ENCODE measurements at regions not wholly inside any gene's neighbourhood (a gene's known extent, or its start where the extent isn't known, plus 50 kb on each side); places are given as distances from the start of the nearest gene placed in this dataset.

DNA sequence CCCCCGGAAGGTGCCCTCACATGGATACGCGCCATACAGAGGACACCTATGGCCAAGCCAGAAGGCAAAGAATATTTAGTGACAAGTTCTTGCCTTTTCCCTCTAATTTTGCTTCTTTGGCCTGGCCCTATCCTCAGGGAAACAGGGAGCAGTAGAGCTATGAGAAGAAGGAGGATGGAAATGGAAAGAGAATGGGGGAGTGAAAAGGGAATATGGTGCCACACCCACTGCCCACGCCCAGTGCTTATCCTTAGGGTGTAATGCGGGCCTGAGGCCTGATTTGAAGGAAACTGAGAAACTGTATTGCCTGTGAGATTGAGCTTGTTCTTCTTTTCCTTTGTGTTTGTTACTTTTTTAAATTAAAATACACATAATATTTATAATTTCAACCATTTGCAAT, 255.1 kb downstream of the HS3ST3A1 start:
- Histone ChIP-seq H3K9me2 (ENCODE audit: insufficient read depth) (no peaks in the 10 kb centered on the region; the same call in 1 of the 2 replicates), H4K20me1 (replicated peaks; ENCODE audit: insufficient read depth) (no peaks in the 10 kb centered on the region), H3K79me2 (replicated peaks; ENCODE audit: insufficient read depth) (no peaks in the 10 kb centered on the region), H3K27me3 (ENCODE audit: insufficient read depth) (no peaks in the 10 kb centered on the region), H3K4me1 (ENCODE audit: insufficient read depth) (peaks cover 7% of the 10 kb centered on the region; the same call in 1 of the 2 replicates), H3K27ac (ENCODE audit: low read depth) (no peak overlapping the region), H2AFZ (no peak overlapping the region), H3K4me3 (no peak overlapping the region), H3F3A (replicated peaks; ENCODE audit: low read depth) (no peaks in the 10 kb centered on the region), H3K4me2 (0 out of 2 replicates have a peak overlapping the region, but pooled peaks have one; percentile 30), H3K36me3 (ENCODE audit: insufficient read depth) (no peaks in the 10 kb centered on the region)
- no peak for DNase-seq (ENCODE audit: low spot score)
- ATAC-seq = no peak; the same call in 2 of the 3 replicates
- peaks cover 13% of the 10 kb centered on the region for H3K9me3 Mint-ChIP-seq
- peaks cover 6% of the 10 kb centered on the region; the same call in 2 of the 3 replicates for H3K36me3 Mint-ChIP-seq (ENCODE audit: low read depth)
- peaks cover 13% of the 10 kb centered on the region for H3K4me1 Mint-ChIP-seq
- no peak overlapping the region for H3K27ac Mint-ChIP-seq
- H3K4me3 Mint-ChIP-seq = no peak overlapping the region
- peaks cover 7% of the 10 kb centered on the region for H3K27me3 Mint-ChIP-seq (ENCODE audit: insufficient read depth, low read depth, poor library complexity)
- TF ChIP-seq EZH2phosphoT487 (IDR thresholded peaks at IDR 0.05; ENCODE audit: unreplicated experiment) = no peak
- no peak for TF ChIP-seq CREB1 (CRISPR knock-in tag; IDR thresholded peaks at IDR 0.05; ENCODE audit: low read depth)
- no peak for TF ChIP-seq EZH2 (IDR thresholded peaks at IDR 0.05; ENCODE audit: low read depth, unreplicated experiment)
- TF ChIP-seq, protein P1, sequence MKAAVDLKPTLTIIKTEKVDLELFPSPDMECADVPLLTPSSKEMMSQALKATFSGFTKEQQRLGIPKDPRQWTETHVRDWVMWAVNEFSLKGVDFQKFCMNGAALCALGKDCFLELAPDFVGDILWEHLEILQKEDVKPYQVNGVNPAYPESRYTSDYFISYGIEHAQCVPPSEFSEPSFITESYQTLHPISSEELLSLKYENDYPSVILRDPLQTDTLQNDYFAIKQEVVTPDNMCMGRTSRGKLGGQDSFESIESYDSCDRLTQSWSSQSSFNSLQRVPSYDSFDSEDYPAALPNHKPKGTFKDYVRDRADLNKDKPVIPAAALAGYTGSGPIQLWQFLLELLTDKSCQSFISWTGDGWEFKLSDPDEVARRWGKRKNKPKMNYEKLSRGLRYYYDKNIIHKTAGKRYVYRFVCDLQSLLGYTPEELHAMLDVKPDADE (IDR thresholded peaks at IDR 0.05) = no peak
- no peak for TF ChIP-seq JUNB (IDR thresholded peaks at IDR 0.05; ENCODE audit: unreplicated experiment)
- TF ChIP-seq, protein P2, sequence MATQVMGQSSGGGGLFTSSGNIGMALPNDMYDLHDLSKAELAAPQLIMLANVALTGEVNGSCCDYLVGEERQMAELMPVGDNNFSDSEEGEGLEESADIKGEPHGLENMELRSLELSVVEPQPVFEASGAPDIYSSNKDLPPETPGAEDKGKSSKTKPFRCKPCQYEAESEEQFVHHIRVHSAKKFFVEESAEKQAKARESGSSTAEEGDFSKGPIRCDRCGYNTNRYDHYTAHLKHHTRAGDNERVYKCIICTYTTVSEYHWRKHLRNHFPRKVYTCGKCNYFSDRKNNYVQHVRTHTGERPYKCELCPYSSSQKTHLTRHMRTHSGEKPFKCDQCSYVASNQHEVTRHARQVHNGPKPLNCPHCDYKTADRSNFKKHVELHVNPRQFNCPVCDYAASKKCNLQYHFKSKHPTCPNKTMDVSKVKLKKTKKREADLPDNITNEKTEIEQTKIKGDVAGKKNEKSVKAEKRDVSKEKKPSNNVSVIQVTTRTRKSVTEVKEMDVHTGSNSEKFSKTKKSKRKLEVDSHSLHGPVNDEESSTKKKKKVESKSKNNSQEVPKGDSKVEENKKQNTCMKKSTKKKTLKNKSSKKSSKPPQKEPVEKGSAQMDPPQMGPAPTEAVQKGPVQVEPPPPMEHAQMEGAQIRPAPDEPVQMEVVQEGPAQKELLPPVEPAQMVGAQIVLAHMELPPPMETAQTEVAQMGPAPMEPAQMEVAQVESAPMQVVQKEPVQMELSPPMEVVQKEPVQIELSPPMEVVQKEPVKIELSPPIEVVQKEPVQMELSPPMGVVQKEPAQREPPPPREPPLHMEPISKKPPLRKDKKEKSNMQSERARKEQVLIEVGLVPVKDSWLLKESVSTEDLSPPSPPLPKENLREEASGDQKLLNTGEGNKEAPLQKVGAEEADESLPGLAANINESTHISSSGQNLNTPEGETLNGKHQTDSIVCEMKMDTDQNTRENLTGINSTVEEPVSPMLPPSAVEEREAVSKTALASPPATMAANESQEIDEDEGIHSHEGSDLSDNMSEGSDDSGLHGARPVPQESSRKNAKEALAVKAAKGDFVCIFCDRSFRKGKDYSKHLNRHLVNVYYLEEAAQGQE (IDR thresholded peaks at IDR 0.05; ENCODE audit: unreplicated experiment) = no peak
- no peak for TF ChIP-seq NANOG (IDR thresholded peaks at IDR 0.05; ENCODE audit: borderline replicate concordance)
- no peak for TF ChIP-seq ZNF331 (CRISPR knock-in tag; IDR thresholded peaks at IDR 0.05; ENCODE audit: low read depth)
- TF ChIP-seq, protein P3, sequence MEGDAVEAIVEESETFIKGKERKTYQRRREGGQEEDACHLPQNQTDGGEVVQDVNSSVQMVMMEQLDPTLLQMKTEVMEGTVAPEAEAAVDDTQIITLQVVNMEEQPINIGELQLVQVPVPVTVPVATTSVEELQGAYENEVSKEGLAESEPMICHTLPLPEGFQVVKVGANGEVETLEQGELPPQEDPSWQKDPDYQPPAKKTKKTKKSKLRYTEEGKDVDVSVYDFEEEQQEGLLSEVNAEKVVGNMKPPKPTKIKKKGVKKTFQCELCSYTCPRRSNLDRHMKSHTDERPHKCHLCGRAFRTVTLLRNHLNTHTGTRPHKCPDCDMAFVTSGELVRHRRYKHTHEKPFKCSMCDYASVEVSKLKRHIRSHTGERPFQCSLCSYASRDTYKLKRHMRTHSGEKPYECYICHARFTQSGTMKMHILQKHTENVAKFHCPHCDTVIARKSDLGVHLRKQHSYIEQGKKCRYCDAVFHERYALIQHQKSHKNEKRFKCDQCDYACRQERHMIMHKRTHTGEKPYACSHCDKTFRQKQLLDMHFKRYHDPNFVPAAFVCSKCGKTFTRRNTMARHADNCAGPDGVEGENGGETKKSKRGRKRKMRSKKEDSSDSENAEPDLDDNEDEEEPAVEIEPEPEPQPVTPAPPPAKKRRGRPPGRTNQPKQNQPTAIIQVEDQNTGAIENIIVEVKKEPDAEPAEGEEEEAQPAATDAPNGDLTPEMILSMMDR (conservative IDR thresholded peaks at IDR 0.05; ENCODE audit: low read depth in 2 of 2) = no peak
- no peak for TF ChIP-seq ZNF114 (CRISPR knock-in tag; IDR thresholded peaks at IDR 0.05)
- no peak for TF ChIP-seq POLR2AphosphoS5 (IDR thresholded peaks at IDR 0.05; ENCODE audit: low read depth)
- TF ChIP-seq, protein P4, sequence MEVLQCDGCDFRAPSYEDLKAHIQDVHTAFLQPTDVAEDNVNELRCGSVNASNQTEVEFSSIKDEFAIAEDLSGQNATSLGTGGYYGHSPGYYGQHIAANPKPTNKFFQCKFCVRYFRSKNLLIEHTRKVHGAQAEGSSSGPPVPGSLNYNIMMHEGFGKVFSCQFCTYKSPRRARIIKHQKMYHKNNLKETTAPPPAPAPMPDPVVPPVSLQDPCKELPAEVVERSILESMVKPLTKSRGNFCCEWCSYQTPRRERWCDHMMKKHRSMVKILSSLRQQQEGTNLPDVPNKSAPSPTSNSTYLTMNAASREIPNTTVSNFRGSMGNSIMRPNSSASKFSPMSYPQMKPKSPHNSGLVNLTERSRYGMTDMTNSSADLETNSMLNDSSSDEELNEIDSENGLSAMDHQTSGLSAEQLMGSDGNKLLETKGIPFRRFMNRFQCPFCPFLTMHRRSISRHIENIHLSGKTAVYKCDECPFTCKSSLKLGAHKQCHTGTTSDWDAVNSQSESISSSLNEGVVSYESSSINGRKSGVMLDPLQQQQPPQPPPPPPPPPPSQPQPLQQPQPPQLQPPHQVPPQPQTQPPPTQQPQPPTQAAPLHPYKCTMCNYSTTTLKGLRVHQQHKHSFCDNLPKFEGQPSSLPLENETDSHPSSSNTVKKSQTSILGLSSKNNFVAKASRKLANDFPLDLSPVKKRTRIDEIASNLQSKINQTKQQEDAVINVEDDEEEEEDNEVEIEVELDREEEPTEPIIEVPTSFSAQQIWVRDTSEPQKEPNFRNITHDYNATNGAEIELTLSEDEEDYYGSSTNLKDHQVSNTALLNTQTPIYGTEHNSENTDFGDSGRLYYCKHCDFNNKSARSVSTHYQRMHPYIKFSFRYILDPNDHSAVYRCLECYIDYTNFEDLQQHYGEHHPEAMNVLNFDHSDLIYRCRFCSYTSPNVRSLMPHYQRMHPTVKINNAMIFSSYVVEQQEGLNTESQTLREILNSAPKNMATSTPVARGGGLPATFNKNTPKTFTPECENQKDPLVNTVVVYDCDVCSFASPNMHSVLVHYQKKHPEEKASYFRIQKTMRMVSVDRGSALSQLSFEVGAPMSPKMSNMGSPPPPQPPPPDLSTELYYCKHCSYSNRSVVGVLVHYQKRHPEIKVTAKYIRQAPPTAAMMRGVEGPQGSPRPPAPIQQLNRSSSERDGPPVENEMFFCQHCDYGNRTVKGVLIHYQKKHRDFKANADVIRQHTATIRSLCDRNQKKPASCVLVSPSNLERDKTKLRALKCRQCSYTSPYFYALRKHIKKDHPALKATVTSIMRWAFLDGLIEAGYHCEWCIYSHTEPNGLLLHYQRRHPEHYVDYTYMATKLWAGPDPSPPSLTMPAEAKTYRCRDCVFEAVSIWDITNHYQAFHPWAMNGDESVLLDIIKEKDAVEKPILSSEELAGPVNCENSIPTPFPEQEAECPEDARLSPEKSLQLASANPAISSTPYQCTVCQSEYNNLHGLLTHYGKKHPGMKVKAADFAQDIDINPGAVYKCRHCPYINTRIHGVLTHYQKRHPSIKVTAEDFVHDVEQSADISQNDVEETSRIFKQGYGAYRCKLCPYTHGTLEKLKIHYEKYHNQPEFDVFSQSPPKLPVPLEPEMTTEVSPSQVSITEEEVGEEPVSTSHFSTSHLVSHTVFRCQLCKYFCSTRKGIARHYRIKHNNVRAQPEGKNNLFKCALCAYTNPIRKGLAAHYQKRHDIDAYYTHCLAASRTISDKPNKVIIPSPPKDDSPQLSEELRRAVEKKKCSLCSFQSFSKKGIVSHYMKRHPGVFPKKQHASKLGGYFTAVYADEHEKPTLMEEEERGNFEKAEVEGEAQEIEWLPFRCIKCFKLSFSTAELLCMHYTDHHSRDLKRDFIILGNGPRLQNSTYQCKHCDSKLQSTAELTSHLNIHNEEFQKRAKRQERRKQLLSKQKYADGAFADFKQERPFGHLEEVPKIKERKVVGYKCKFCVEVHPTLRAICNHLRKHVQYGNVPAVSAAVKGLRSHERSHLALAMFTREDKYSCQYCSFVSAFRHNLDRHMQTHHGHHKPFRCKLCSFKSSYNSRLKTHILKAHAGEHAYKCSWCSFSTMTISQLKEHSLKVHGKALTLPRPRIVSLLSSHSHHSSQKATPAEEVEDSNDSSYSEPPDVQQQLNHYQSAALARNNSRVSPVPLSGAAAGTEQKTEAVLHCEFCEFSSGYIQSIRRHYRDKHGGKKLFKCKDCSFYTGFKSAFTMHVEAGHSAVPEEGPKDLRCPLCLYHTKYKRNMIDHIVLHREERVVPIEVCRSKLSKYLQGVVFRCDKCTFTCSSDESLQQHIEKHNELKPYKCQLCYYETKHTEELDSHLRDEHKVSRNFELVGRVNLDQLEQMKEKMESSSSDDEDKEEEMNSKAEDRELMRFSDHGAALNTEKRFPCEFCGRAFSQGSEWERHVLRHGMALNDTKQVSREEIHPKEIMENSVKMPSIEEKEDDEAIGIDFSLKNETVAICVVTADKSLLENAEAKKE (CRISPR knock-in tag; IDR thresholded peaks at IDR 0.05) = no peak
- no peak for TF ChIP-seq STAT1 (IDR thresholded peaks at IDR 0.05; ENCODE audit: unreplicated experiment)
